ENCODE measurements at regions not wholly inside any gene's neighbourhood (a gene's known extent, or its start where the extent isn't known, plus 50 kb on each side); places are given as distances from the start of the nearest gene placed in this dataset.
"Not testable (repeated sequence)": the region's sequence is repeated elsewhere in the genome, so short reads cannot be mapped to it uniquely, and the experiment has no call there.

- H3K4me3 Mint-ChIP-seq; H3K4me1 Mint-ChIP-seq; H3K27me3 Mint-ChIP-seq; H3K27ac Mint-ChIP-seq; H3K36me3 Mint-ChIP-seq; DNase-seq; ATAC-seq (ENCODE audit: low read depth); POLR2A ChIA-PET: not testable (repeated sequence)
- peaks cover 12% of the 10 kb centered on the region for H3K9me3 Mint-ChIP-seq
Observed at GRCh38 chr2:89756616-89757015, 1065.1 kb downstream of the RPIA start.

- H3K36me3 Mint-ChIP-seq; H3K4me1 Mint-ChIP-seq; DNase-seq; H3K27ac Mint-ChIP-seq; POLR2A ChIA-PET; H3K27me3 Mint-ChIP-seq; ATAC-seq (ENCODE audit: low read depth); H3K4me3 Mint-ChIP-seq: not testable (repeated sequence)
- peaks cover 16% of the 10 kb centered on the region for H3K9me3 Mint-ChIP-seq
Observed at GRCh38 chr2:89758332-89759026, 1067.0 kb downstream of the RPIA start.

- H3K4me1 Mint-ChIP-seq; DNase-seq; H3K4me3 Mint-ChIP-seq; POLR2A ChIA-PET; ATAC-seq (ENCODE audit: low read depth); H3K27me3 Mint-ChIP-seq; H3K36me3 Mint-ChIP-seq; H3K27ac Mint-ChIP-seq: not testable (repeated sequence)
- peaks cover 17% of the 10 kb centered on the region for H3K9me3 Mint-ChIP-seq
Observed at GRCh38 chr2:89760762-89761161, 1069.3 kb downstream of the RPIA start.

GRCh38 chr2:89761171-89761570 lies 1069.7 kb downstream of the RPIA start:
- H3K9me3 Mint-ChIP-seq, result peaks cover 17% of the 10 kb centered on the region
- DNase-seq; H3K27ac Mint-ChIP-seq; H3K27me3 Mint-ChIP-seq; POLR2A ChIA-PET; ATAC-seq (ENCODE audit: low read depth); H3K4me1 Mint-ChIP-seq; H3K36me3 Mint-ChIP-seq; H3K4me3 Mint-ChIP-seq: not testable (repeated sequence)

GRCh38 chr2:89761863-89762262 lies 1070.4 kb downstream of the RPIA start:
- H3K4me3 Mint-ChIP-seq; H3K36me3 Mint-ChIP-seq; H3K27ac Mint-ChIP-seq; POLR2A ChIA-PET; ATAC-seq (ENCODE audit: low read depth); H3K4me1 Mint-ChIP-seq; DNase-seq; H3K27me3 Mint-ChIP-seq: not testable (repeated sequence)
- peaks cover 17% of the 10 kb centered on the region for H3K9me3 Mint-ChIP-seq

GRCh38 chr2:89762461-89763253 lies 1071.2 kb downstream of the RPIA start:
- H3K4me3 Mint-ChIP-seq; POLR2A ChIA-PET; H3K36me3 Mint-ChIP-seq; DNase-seq; ATAC-seq (ENCODE audit: low read depth); H3K27me3 Mint-ChIP-seq; H3K4me1 Mint-ChIP-seq; H3K27ac Mint-ChIP-seq: not testable (repeated sequence)
- H3K9me3 Mint-ChIP-seq, result peaks cover 17% of the 10 kb centered on the region

GRCh38 chr2:89763254-89763580 lies 1071.7 kb downstream of the RPIA start:
- ATAC-seq (ENCODE audit: low read depth), result no peak
- Mint-ChIP-seq H3K27me3 (peaks cover 10% of the 10 kb centered on the region), H3K36me3 (no peaks in the 10 kb centered on the region), H3K27ac (no peak overlapping the region), H3K4me3 (no peak overlapping the region), H3K4me1 (no peaks in the 10 kb centered on the region), H3K9me3 (peaks cover 15% of the 10 kb centered on the region)
- POLR2A ChIA-PET, result no interaction called here
- DNase-seq, result no peak

- ATAC-seq (ENCODE audit: low read depth) (no peak), DNase-seq (no peak)
- peaks cover 11% of the 10 kb centered on the region for H3K9me3 Mint-ChIP-seq
- H3K4me1 Mint-ChIP-seq, result no peaks in the 10 kb centered on the region
- H3K27ac Mint-ChIP-seq, result no peak overlapping the region
- peaks cover 16% of the 10 kb centered on the region for H3K27me3 Mint-ChIP-seq
- POLR2A ChIA-PET, result no interaction called here
- no peaks in the 10 kb centered on the region for H3K36me3 Mint-ChIP-seq
- H3K4me3 Mint-ChIP-seq, result no peak overlapping the region
Observed at GRCh38 chr2:89763581-89764485, 1072.4 kb downstream of the RPIA start.

- DNase-seq; H3K27ac Mint-ChIP-seq; H3K4me3 Mint-ChIP-seq; ATAC-seq (ENCODE audit: low read depth); POLR2A ChIA-PET; H3K36me3 Mint-ChIP-seq; H3K4me1 Mint-ChIP-seq: not testable (repeated sequence)
- Mint-ChIP-seq H3K27me3 (peaks cover 20% of the 10 kb centered on the region), H3K9me3 (peaks cover 11% of the 10 kb centered on the region)
Observed at GRCh38 chr2:89764571-89765360, 1073.3 kb downstream of the RPIA start.

GRCh38 chr2:89765361-89765718 lies 1073.9 kb downstream of the RPIA start:
- H3K4me1 Mint-ChIP-seq; H3K4me3 Mint-ChIP-seq; H3K36me3 Mint-ChIP-seq; POLR2A ChIA-PET; DNase-seq; H3K27ac Mint-ChIP-seq; ATAC-seq (ENCODE audit: low read depth): not testable (repeated sequence)
- Mint-ChIP-seq H3K9me3 (peaks cover 13% of the 10 kb centered on the region), H3K27me3 (peaks cover 20% of the 10 kb centered on the region)

- peaks cover 14% of the 10 kb centered on the region for H3K9me3 Mint-ChIP-seq
- DNase-seq; H3K4me3 Mint-ChIP-seq; ATAC-seq (ENCODE audit: low read depth); H3K4me1 Mint-ChIP-seq; H3K27ac Mint-ChIP-seq; POLR2A ChIA-PET; H3K36me3 Mint-ChIP-seq: not testable (repeated sequence)
- H3K27me3 Mint-ChIP-seq, result peaks cover 20% of the 10 kb centered on the region
Observed at GRCh38 chr2:89766141-89766990, 1074.9 kb downstream of the RPIA start.

GRCh38 chr2:89767058-89767457 lies 1075.6 kb downstream of the RPIA start:
- H3K27me3 Mint-ChIP-seq, result peaks cover 20% of the 10 kb centered on the region
- peaks cover 13% of the 10 kb centered on the region for H3K9me3 Mint-ChIP-seq
- H3K27ac Mint-ChIP-seq; DNase-seq; H3K4me3 Mint-ChIP-seq; H3K36me3 Mint-ChIP-seq; H3K4me1 Mint-ChIP-seq; ATAC-seq (ENCODE audit: low read depth); POLR2A ChIA-PET: not testable (repeated sequence)
